ENCODE measurements at regions not wholly inside any gene's neighbourhood (a gene's known extent, or its start where the extent isn't known, plus 50 kb on each side); places are given as distances from the start of the nearest gene placed in this dataset.

- H3K4me3 Mint-ChIP-seq, result no peak overlapping the region
- no peaks in the 10 kb centered on the region for H3K36me3 Mint-ChIP-seq (ENCODE audit: low read depth)
- H3K4me3 ChIP-seq (ENCODE audit: low read length), result no peak overlapping the region
- no peaks in the 10 kb centered on the region for H3K36me3 ChIP-seq (ENCODE audit: control insufficient read depth, insufficient read depth, low read length)
- 79 to 100% methylated on average over 1 to 2 of the region's 2 CpGs for WGBS, 2 experiments (ENCODE audit: insufficient coverage in 1 of 2, insufficient read length in 1 of 2)
- no peaks in the 10 kb centered on the region for H3K4me1 Mint-ChIP-seq
- no peak for TF ChIP-seq CTCF (conservative IDR thresholded peaks at IDR 0.05)
- no peaks in the 10 kb centered on the region for H3K27me3 ChIP-seq (ENCODE audit: control insufficient read depth, insufficient read depth, low read length, poor library complexity, severe bottlenecking)
- no peaks in the 10 kb centered on the region for H3K9me3 ChIP-seq (ENCODE audit: control insufficient read depth, low read length)
- H3K4me1 ChIP-seq (ENCODE audit: control insufficient read depth, insufficient read depth, low read length), result no peaks in the 10 kb centered on the region
- H3K27me3 Mint-ChIP-seq (ENCODE audit: insufficient read depth), result no peaks in the 10 kb centered on the region
- no peak overlapping the region for H3K27ac Mint-ChIP-seq
- peaks cover 3% of the 10 kb centered on the region for H3K9me3 Mint-ChIP-seq
- H3K27ac ChIP-seq (ENCODE audit: low read depth, low read length), result no peak overlapping the region
- no peak for DNase-seq
- no peak overlapping the region for H3K9ac ChIP-seq (ENCODE audit: extremely low read depth, low read length, poor library complexity, severe bottlenecking)
Measured at GRCh38 chr9:82417501-82417900, 428.9 kb downstream of the SPATA31D1 start.

- no peaks in the 10 kb centered on the region for H3K4me1 ChIP-seq (ENCODE audit: control insufficient read depth, insufficient read depth, low read length)
- no peak overlapping the region for H3K27ac ChIP-seq (ENCODE audit: low read depth, low read length)
- Mint-ChIP-seq H3K4me1 (no peaks in the 10 kb centered on the region), H3K9me3 (peaks cover 4% of the 10 kb centered on the region), H3K36me3 (ENCODE audit: low read depth) (no peaks in the 10 kb centered on the region), H3K27me3 (ENCODE audit: insufficient read depth) (no peaks in the 10 kb centered on the region), H3K27ac (no peak overlapping the region), H3K4me3 (no peak overlapping the region)
- DNase-seq, result no peak
- 94 to 100% methylated on average over 1 to 6 of the region's 6 CpGs for WGBS, 2 experiments (ENCODE audit: insufficient coverage in 1 of 2, insufficient read length in 1 of 2)
- H3K9me3 ChIP-seq (ENCODE audit: control insufficient read depth, low read length), result no peaks in the 10 kb centered on the region
- no peak overlapping the region for H3K9ac ChIP-seq (ENCODE audit: extremely low read depth, low read length, poor library complexity, severe bottlenecking)
- H3K4me3 ChIP-seq (ENCODE audit: low read length), result no peak overlapping the region
- no peak for TF ChIP-seq CTCF (conservative IDR thresholded peaks at IDR 0.05)
- no peaks in the 10 kb centered on the region for H3K27me3 ChIP-seq (ENCODE audit: control insufficient read depth, insufficient read depth, low read length, poor library complexity, severe bottlenecking)
- H3K36me3 ChIP-seq (ENCODE audit: control insufficient read depth, insufficient read depth, low read length), result no peaks in the 10 kb centered on the region
Measured at GRCh38 chr9:82418334-82418733, 429.8 kb downstream of the SPATA31D1 start.

- Mint-ChIP-seq H3K9me3 (peaks cover 4% of the 10 kb centered on the region), H3K27ac (no peak overlapping the region), H3K4me1 (no peaks in the 10 kb centered on the region), H3K27me3 (ENCODE audit: insufficient read depth) (no peaks in the 10 kb centered on the region), H3K36me3 (ENCODE audit: low read depth) (no peaks in the 10 kb centered on the region), H3K4me3 (no peak overlapping the region)
- Histone ChIP-seq H3K4me3 (ENCODE audit: low read length) (no peak overlapping the region), H3K4me1 (ENCODE audit: control insufficient read depth, insufficient read depth, low read length) (no peaks in the 10 kb centered on the region), H3K36me3 (ENCODE audit: control insufficient read depth, insufficient read depth, low read length) (no peaks in the 10 kb centered on the region), H3K27ac (ENCODE audit: low read depth, low read length) (no peak overlapping the region), H3K9ac (ENCODE audit: extremely low read depth, low read length, poor library complexity, severe bottlenecking) (no peak overlapping the region), H3K27me3 (ENCODE audit: control insufficient read depth, insufficient read depth, low read length, poor library complexity, severe bottlenecking) (no peaks in the 10 kb centered on the region), H3K9me3 (ENCODE audit: control insufficient read depth, low read length) (no peaks in the 10 kb centered on the region)
- no peak for DNase-seq
- WGBS, 2 experiments (ENCODE audit: insufficient coverage in 1 of 2, insufficient read length in 1 of 2), result 100% methylated on average over 3 of the region's 3 CpGs; no CpG with 5 or more reads in 1 of the 2 experiments
- no peak for TF ChIP-seq CTCF (conservative IDR thresholded peaks at IDR 0.05)
Measured at GRCh38 chr9:82419696-82420486, 431.3 kb downstream of the SPATA31D1 start.
